Adrenal gland (tissue), 9 donors: ENCODE measurements at regions not wholly inside any gene's neighbourhood (a gene's known extent, or its start where the extent isn't known, plus 50 kb on each side); places are given as distances from the start of the nearest gene placed in this dataset.

Experiments used
- DNase-seq, 7 donors: peaks; one replicate each; pipeline ENCODE4 v3.0.0-alpha.2; 2019 to 2020
- H3K27ac ChIP-seq, 5 donors: fragments of 200-600 bp; sonication (generic) in 4 of 5; 1 replicate in 3 of 5; 2 replicates in 2 of 5; pipeline versions ENCODE4 v1.5.1 to v1.8.0; 2016 to 2020; ENCODE audit warnings: mild to moderate bottlenecking in 1 of 5
- H3K27me3 ChIP-seq: fragments of 200-600 bp; 2 replicates; pipeline ENCODE4 v1.8.0; 2021
- H3K36me3 ChIP-seq, 2 donors: fragments of 200-600 bp; replicated peaks in 1 of 2; 1 replicate in 1 of 2; 2 replicates in 1 of 2; pipeline versions ENCODE4 v1.5.1 to v1.8.0; 2018 to 2022
- H3K4me1 ChIP-seq, 2 donors: fragments of 200-600 bp; replicated peaks in 1 of 2; 1 replicate in 1 of 2; 2 replicates in 1 of 2; pipeline versions ENCODE4 v1.5.1 to v1.8.0; 2018 to 2021
- H3K4me3 ChIP-seq, 4 donors: fragments of 200-600 bp; sonication (generic) in 3 of 4; one replicate each; pipeline ENCODE4 v1.5.1; 2016 to 2018
- H3K9me3 ChIP-seq, 3 donors: fragments of 200-600 bp; sonication (generic) in 1 of 3; replicated peaks in 1 of 3; 1 replicate in 2 of 3; 2 replicates in 1 of 3; pipeline versions ENCODE4 v1.5.1 to v1.8.0; 2016 to 2021
- POLR2A ChIP-seq, 2 donors: fragments of 450-650 bp; IDR thresholded peaks; one replicate each; pipeline ENCODE4 v1.6.1; 2017; ENCODE audit warnings: antibody characterized with exemption in 2 of 2, mild to moderate bottlenecking in 2 of 2, moderate library complexity in 1 of 2
- WGBS, 4 donors: extraction: QIAGEN DNeasy Blood & Tissue Kit in 2 of 4; methylation state at CpG; one replicate each; pipeline versions ENCODE4 v1.1.5 to v1.1.7; 2013 to 2017; 5-methylcytosine and 5-hydroxymethylcytosine counted together
- intact Hi-C, 2 donors: fragments of 100-400 bp; cut with DNase I; formaldehyde crosslinking; loops; one replicate each; pipeline versions ENCODE4 v1.14.1 to v1.15.0; 2022 to 2023
- TF ChIP-seq, protein P1 (sequence below), 6 experiments: fragments of 450-650 bp in 4 of 6; fragments of 200-600 bp in 2 of 6; sonication (generic) in 1 of 6; IDR thresholded peaks; 1 replicate in 5 of 6; 2 replicates in 1 of 6; pipeline versions ENCODE4 v1.5.1 to v1.8.0; 2016 to 2021; ENCODE audit warnings: antibody characterized with exemption in 6 of 6, mild to moderate bottlenecking in 2 of 6, moderate library complexity in 1 of 6
- donor health status: healthy with polysubstance abuse.
- donor health status: Bipolar disorder and iron deficiency.
- donor health status: DM: yes; HTN: yes; CAD: no.
- donor health status: DM: no; HTN: no; CAD: no.
- donor health status: DM: no; HTN: no; CAD: no.

DNA sequence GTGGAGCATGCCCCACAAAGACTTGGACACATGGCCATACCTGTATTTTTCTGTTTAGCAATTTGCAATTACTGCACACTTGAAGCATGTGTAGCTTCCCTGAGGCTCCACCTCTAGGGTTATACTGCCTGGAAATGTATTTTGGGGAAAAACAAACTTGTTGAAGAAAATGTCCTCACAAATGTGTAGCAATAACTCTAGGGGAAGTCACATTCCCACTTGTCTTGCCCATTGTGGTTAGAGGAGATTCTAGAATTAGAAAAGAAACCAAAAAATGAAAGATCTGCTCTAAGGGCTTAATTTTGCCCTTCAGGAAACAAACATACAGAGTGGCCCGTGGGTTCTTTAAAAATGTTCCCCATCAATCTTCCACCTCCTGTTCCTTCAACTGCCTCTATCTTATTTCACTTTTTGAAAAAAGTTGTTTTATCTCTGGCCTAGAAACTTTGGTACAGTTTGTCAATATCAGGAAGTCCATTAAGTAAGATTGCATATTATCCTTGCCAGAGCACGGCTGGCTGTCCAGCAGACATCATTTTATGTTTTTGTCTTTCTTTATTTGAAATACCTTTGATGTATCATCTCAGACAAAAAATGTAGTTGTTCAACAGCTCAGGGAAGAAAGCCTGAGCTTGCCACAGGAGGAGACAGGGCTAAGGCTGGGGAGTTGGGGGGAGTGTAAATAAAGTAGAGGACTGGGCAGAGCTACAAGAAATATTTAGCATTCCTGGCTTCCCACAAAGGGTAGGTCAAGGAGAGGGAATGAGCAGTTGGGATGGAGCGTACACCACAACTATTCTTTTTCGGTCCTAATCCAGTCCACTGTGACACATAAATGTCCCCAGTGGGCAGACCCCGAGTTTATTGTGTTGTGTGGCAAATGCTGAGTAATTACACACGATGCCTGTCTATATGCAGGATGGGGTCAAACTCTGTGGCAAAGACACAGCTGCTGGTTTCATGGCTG, 96.8 kb upstream of the CDC42EP3 start:
- WGBS, 4 donors: 19 to 34% (median 29%) methylated on average over 6 of the region's 6 CpGs
- TF ChIP-seq, protein P1, sequence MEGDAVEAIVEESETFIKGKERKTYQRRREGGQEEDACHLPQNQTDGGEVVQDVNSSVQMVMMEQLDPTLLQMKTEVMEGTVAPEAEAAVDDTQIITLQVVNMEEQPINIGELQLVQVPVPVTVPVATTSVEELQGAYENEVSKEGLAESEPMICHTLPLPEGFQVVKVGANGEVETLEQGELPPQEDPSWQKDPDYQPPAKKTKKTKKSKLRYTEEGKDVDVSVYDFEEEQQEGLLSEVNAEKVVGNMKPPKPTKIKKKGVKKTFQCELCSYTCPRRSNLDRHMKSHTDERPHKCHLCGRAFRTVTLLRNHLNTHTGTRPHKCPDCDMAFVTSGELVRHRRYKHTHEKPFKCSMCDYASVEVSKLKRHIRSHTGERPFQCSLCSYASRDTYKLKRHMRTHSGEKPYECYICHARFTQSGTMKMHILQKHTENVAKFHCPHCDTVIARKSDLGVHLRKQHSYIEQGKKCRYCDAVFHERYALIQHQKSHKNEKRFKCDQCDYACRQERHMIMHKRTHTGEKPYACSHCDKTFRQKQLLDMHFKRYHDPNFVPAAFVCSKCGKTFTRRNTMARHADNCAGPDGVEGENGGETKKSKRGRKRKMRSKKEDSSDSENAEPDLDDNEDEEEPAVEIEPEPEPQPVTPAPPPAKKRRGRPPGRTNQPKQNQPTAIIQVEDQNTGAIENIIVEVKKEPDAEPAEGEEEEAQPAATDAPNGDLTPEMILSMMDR (IDR thresholded peaks at IDR 0.05): no peak
- TF ChIP-seq POLR2A (IDR thresholded peaks at IDR 0.05): no peak
- intact Hi-C loops: no loop called here
- Histone ChIP-seq H3K27ac (peak overlapping the region in 3 of 5 donors; percentile 16 to 76 (median 34)), H3K36me3 (no peaks in the 10 kb centered on the region), H3K4me3 (no peak overlapping the region), H3K4me1 (peaks cover 0 to 8% of the 10 kb centered on the region in 2 donors), H3K27me3 (no peaks in the 10 kb centered on the region), H3K9me3 (no peaks in the 10 kb centered on the region)
- DNase-seq: peak in 5 of 7 donors; percentile 5 to 63 (median 35)

GRCh38 chr2:37769551-37769950, 98.1 kb upstream of the CDC42EP3 start:
- Histone ChIP-seq H3K27me3 (no peaks in the 10 kb centered on the region), H3K4me1 (peaks cover 0 to 8% of the 10 kb centered on the region in 2 donors), H3K27ac (no peak overlapping the region), H3K4me3 (no peak overlapping the region), H3K36me3 (no peaks in the 10 kb centered on the region), H3K9me3 (no peaks in the 10 kb centered on the region)
- intact Hi-C loops: no loop called here
- 84 to 92% (median 90%) methylated on average over 3 of the region's 3 CpGs for WGBS, 4 donors
- TF ChIP-seq, protein P1 (IDR thresholded peaks at IDR 0.05): no peak
- no peak for TF ChIP-seq POLR2A (IDR thresholded peaks at IDR 0.05)
- DNase-seq: no peak

DNA sequence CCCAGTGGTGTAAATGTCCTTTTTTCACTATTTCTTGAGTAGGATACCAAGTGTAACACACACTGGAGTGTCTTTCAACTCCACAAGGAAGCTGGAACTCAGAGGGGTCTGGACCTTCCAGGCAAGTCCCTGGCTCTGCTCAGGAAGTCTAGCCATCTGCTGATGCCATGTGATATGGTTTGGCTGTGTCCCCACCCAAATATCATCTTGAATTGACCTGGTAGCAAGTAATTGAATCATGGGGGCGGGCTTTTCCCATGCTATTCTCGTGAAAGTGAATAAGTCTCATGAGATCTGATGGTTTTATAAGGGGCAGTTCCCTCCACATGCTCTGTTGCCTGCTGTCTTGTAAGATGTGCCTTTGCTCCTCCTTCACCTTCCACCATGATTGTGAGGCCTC, 99.4 kb upstream of the CDC42EP3 start:
- no peak for DNase-seq
- Histone ChIP-seq H3K27me3 (no peaks in the 10 kb centered on the region), H3K9me3 (no peaks in the 10 kb centered on the region), H3K4me3 (no peak overlapping the region), H3K27ac (no peak overlapping the region), H3K36me3 (no peaks in the 10 kb centered on the region), H3K4me1 (peaks cover 0 to 8% of the 10 kb centered on the region in 2 donors)
- 63 to 87% (median 83%) methylated on average over 2 of the region's 2 CpGs for WGBS, 4 donors
- no peak for TF ChIP-seq POLR2A (IDR thresholded peaks at IDR 0.05)
- TF ChIP-seq, protein P1 (IDR thresholded peaks at IDR 0.05): no peak
- intact Hi-C loops: no loop called here

DNA sequence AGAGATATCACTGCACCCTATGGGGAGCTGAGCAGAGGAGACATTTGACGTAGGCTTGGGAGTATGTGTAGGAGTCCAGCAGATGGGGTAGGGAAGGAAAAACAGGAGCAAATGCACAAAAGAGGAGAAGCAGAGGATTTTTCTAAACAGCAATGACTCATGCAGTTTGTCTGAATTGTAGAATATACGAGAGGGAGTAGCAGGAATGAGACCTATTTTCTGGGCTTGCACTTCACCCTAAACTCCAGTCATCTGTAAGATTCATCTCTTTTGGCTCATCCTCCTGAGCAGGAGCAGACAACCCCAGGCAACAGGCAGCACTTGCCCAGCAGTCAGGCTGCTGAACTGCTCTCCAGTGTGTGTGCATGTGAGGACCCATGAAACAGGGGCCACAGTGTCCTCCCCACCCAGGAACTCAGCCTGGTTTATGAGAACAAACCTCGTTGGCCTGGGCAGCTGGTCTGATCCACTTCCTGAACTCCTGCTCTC, 100.2 kb upstream of the CDC42EP3 start:
- H3K27ac ChIP-seq: peak overlapping the region in 1 of 5 donors; percentile 16
- TF ChIP-seq, protein P1 (IDR thresholded peaks at IDR 0.05): no peak
- TF ChIP-seq POLR2A (IDR thresholded peaks at IDR 0.05): no peak
- peaks cover 0 to 8% of the 10 kb centered on the region in 2 donors for H3K4me1 ChIP-seq

More for the DNA sequence above, 100.2 kb upstream of the CDC42EP3 start:
- Histone ChIP-seq H3K36me3 (no peaks in the 10 kb centered on the region), H3K9me3 (no peaks in the 10 kb centered on the region), H3K27me3 (no peaks in the 10 kb centered on the region), H3K4me3 (no peak overlapping the region)
- intact Hi-C loops: no loop called here
- DNase-seq: no peak
- WGBS, 4 donors: 35 to 57% (median 52%) methylated on average over 3 of the region's 3 CpGs
